ENCODE measurements at regions not wholly inside any gene's neighbourhood (a gene's known extent, or its start where the extent isn't known, plus 50 kb on each side); places are given as distances from the start of the nearest gene placed in this dataset.

GRCh38 chr18:4653418-4653817, 198.3 kb upstream of the DLGAP1 start:
- Histone ChIP-seq H3K27me3 (ENCODE audit: control insufficient read depth in 2 of 2, insufficient read depth in 1 of 2, low read length in 1 of 2) (no peaks in the 10 kb centered on the region), H3K4me1 (ENCODE audit: control insufficient read depth in 2 of 2, insufficient read depth in 2 of 2, low read length in 2 of 2) (no peaks in the 10 kb centered on the region), H3K4me3 (ENCODE audit: low read length in 2 of 2) (no peak overlapping the region), H3K9me3 (ENCODE audit: control insufficient read depth in 2 of 2, insufficient read depth in 1 of 2, low read length in 1 of 2) (no peaks in the 10 kb centered on the region), H3K36me3 (ENCODE audit: control insufficient read depth in 2 of 2, insufficient read depth in 2 of 2, low read length in 1 of 2) (no peaks in the 10 kb centered on the region), H3K27ac (ENCODE audit: low read depth in 1 of 2, low read length in 1 of 2) (no peak overlapping the region)
- DNase-seq (ENCODE audit: low read depth in 6 of 9, low spot score in 9 of 9): no peak
- 92% methylated on average over 2 of the region's 2 CpGs for WGBS

GRCh38 chr18:4641771-4642368, 186.8 kb upstream of the DLGAP1 start:
- H3K9me3 ChIP-seq (ENCODE audit: control insufficient read depth in 2 of 2, insufficient read depth in 1 of 2, low read length in 1 of 2): no peaks in the 10 kb centered on the region
- DNase-seq (ENCODE audit: low read depth in 6 of 9, low spot score in 9 of 9): no peak
- no peaks in the 10 kb centered on the region for H3K36me3 ChIP-seq (ENCODE audit: control insufficient read depth in 2 of 2, insufficient read depth in 2 of 2, low read length in 1 of 2)
- 90% methylated on average over 5 of the region's 5 CpGs for WGBS
- H3K27ac ChIP-seq (ENCODE audit: low read depth in 1 of 2, low read length in 1 of 2): no peak overlapping the region
- no peaks in the 10 kb centered on the region for H3K27me3 ChIP-seq (ENCODE audit: control insufficient read depth in 2 of 2, insufficient read depth in 1 of 2, low read length in 1 of 2)
- H3K4me3 ChIP-seq (ENCODE audit: low read length in 2 of 2): no peak overlapping the region
- no peaks in the 10 kb centered on the region for H3K4me1 ChIP-seq (ENCODE audit: control insufficient read depth in 2 of 2, insufficient read depth in 2 of 2, low read length in 2 of 2)

GRCh38 chr18:4640349-4641012, 185.4 kb upstream of the DLGAP1 start:
- no peaks in the 10 kb centered on the region for H3K4me1 ChIP-seq (ENCODE audit: control insufficient read depth in 2 of 2, insufficient read depth in 2 of 2, low read length in 2 of 2)
- WGBS: 88% methylated on average over 3 of the region's 3 CpGs
- no peaks in the 10 kb centered on the region for H3K9me3 ChIP-seq (ENCODE audit: control insufficient read depth in 2 of 2, insufficient read depth in 1 of 2, low read length in 1 of 2)
- H3K4me3 ChIP-seq (ENCODE audit: low read length in 2 of 2): no peak overlapping the region
- no peak overlapping the region for H3K27ac ChIP-seq (ENCODE audit: low read depth in 1 of 2, low read length in 1 of 2)
- no peak for DNase-seq (ENCODE audit: low read depth in 6 of 9, low spot score in 9 of 9)
- H3K36me3 ChIP-seq (ENCODE audit: control insufficient read depth in 2 of 2, insufficient read depth in 2 of 2, low read length in 1 of 2): no peaks in the 10 kb centered on the region
- no peaks in the 10 kb centered on the region for H3K27me3 ChIP-seq (ENCODE audit: control insufficient read depth in 2 of 2, insufficient read depth in 1 of 2, low read length in 1 of 2)

- H3K36me3 ChIP-seq (ENCODE audit: control insufficient read depth in 2 of 2, insufficient read depth in 2 of 2, low read length in 1 of 2): no peaks in the 10 kb centered on the region
- H3K27me3 ChIP-seq (ENCODE audit: control insufficient read depth in 2 of 2, insufficient read depth in 1 of 2, low read length in 1 of 2): no peaks in the 10 kb centered on the region
- no peaks in the 10 kb centered on the region for H3K9me3 ChIP-seq (ENCODE audit: control insufficient read depth in 2 of 2, insufficient read depth in 1 of 2, low read length in 1 of 2)
- no peak overlapping the region for H3K4me3 ChIP-seq (ENCODE audit: low read length in 2 of 2)
- H3K27ac ChIP-seq (ENCODE audit: low read depth in 1 of 2, low read length in 1 of 2): no peak overlapping the region
- WGBS: 87% methylated on average over 6 of the region's 6 CpGs
- no peaks in the 10 kb centered on the region for H3K4me1 ChIP-seq (ENCODE audit: control insufficient read depth in 2 of 2, insufficient read depth in 2 of 2, low read length in 2 of 2)
- no peak for DNase-seq (ENCODE audit: low read depth in 6 of 9, low spot score in 9 of 9)
Measured at GRCh38 chr18:4639628-4640310, 184.7 kb upstream of the DLGAP1 start.

GRCh38 chr18:4638680-4639079, 183.6 kb upstream of the DLGAP1 start:
- no peaks in the 10 kb centered on the region for H3K9me3 ChIP-seq (ENCODE audit: control insufficient read depth in 2 of 2, insufficient read depth in 1 of 2, low read length in 1 of 2)
- H3K36me3 ChIP-seq (ENCODE audit: control insufficient read depth in 2 of 2, insufficient read depth in 2 of 2, low read length in 1 of 2): no peaks in the 10 kb centered on the region
- H3K27me3 ChIP-seq (ENCODE audit: control insufficient read depth in 2 of 2, insufficient read depth in 1 of 2, low read length in 1 of 2): no peaks in the 10 kb centered on the region
- H3K27ac ChIP-seq (ENCODE audit: low read depth in 1 of 2, low read length in 1 of 2): no peak overlapping the region
- no peaks in the 10 kb centered on the region for H3K4me1 ChIP-seq (ENCODE audit: control insufficient read depth in 2 of 2, insufficient read depth in 2 of 2, low read length in 2 of 2)
- WGBS: 96% methylated on average over 6 of the region's 6 CpGs
- no peak overlapping the region for H3K4me3 ChIP-seq (ENCODE audit: low read length in 2 of 2)
- DNase-seq (ENCODE audit: low read depth in 6 of 9, low spot score in 9 of 9): no peak

- no peaks in the 10 kb centered on the region for H3K27me3 ChIP-seq (ENCODE audit: control insufficient read depth in 2 of 2, insufficient read depth in 1 of 2, low read length in 1 of 2)
- H3K9me3 ChIP-seq (ENCODE audit: control insufficient read depth in 2 of 2, insufficient read depth in 1 of 2, low read length in 1 of 2): no peaks in the 10 kb centered on the region
- DNase-seq (ENCODE audit: low read depth in 6 of 9, low spot score in 9 of 9): no peak
- no peak overlapping the region for H3K27ac ChIP-seq (ENCODE audit: low read depth in 1 of 2, low read length in 1 of 2)
- WGBS: 67% methylated on average over 4 of the region's 4 CpGs
- no peaks in the 10 kb centered on the region for H3K36me3 ChIP-seq (ENCODE audit: control insufficient read depth in 2 of 2, insufficient read depth in 2 of 2, low read length in 1 of 2)
- no peaks in the 10 kb centered on the region for H3K4me1 ChIP-seq (ENCODE audit: control insufficient read depth in 2 of 2, insufficient read depth in 2 of 2, low read length in 2 of 2)
- no peak overlapping the region for H3K4me3 ChIP-seq (ENCODE audit: low read length in 2 of 2)
Measured at GRCh38 chr18:4637876-4638275, 182.8 kb upstream of the DLGAP1 start.

- DNase-seq (ENCODE audit: low read depth in 6 of 9, low spot score in 9 of 9): no peak
- H3K4me3 ChIP-seq (ENCODE audit: low read length in 2 of 2): no peak overlapping the region
- H3K27me3 ChIP-seq (ENCODE audit: control insufficient read depth in 2 of 2, insufficient read depth in 1 of 2, low read length in 1 of 2): no peaks in the 10 kb centered on the region
- H3K27ac ChIP-seq (ENCODE audit: low read depth in 1 of 2, low read length in 1 of 2): no peak overlapping the region
- WGBS: 51% methylated on average over 4 of the region's 4 CpGs
- no peaks in the 10 kb centered on the region for H3K36me3 ChIP-seq (ENCODE audit: control insufficient read depth in 2 of 2, insufficient read depth in 2 of 2, low read length in 1 of 2)
- H3K9me3 ChIP-seq (ENCODE audit: control insufficient read depth in 2 of 2, insufficient read depth in 1 of 2, low read length in 1 of 2): no peaks in the 10 kb centered on the region
- H3K4me1 ChIP-seq (ENCODE audit: control insufficient read depth in 2 of 2, insufficient read depth in 2 of 2, low read length in 2 of 2): no peaks in the 10 kb centered on the region
Measured at GRCh38 chr18:4636967-4637366, 181.9 kb upstream of the DLGAP1 start.

GRCh38 chr18:4631239-4631638, 176.1 kb upstream of the DLGAP1 start:
- H3K9me3 ChIP-seq (ENCODE audit: control insufficient read depth in 2 of 2, insufficient read depth in 1 of 2, low read length in 1 of 2): peaks cover 0 to 3% of the 10 kb centered on the region in 2 donors
- no peaks in the 10 kb centered on the region for H3K27me3 ChIP-seq (ENCODE audit: control insufficient read depth in 2 of 2, insufficient read depth in 1 of 2, low read length in 1 of 2)
- no peak for DNase-seq (ENCODE audit: low read depth in 6 of 9, low spot score in 9 of 9)
- no peaks in the 10 kb centered on the region for H3K36me3 ChIP-seq (ENCODE audit: control insufficient read depth in 2 of 2, insufficient read depth in 2 of 2, low read length in 1 of 2)
- WGBS: 88% methylated on average over 6 of the region's 6 CpGs
- no peak overlapping the region for H3K27ac ChIP-seq (ENCODE audit: low read depth in 1 of 2, low read length in 1 of 2)
- no peak overlapping the region for H3K4me3 ChIP-seq (ENCODE audit: low read length in 2 of 2)
- H3K4me1 ChIP-seq (ENCODE audit: control insufficient read depth in 2 of 2, insufficient read depth in 2 of 2, low read length in 2 of 2): no peaks in the 10 kb centered on the region

- no peak overlapping the region for H3K27ac ChIP-seq (ENCODE audit: low read depth in 1 of 2, low read length in 1 of 2)
- H3K4me3 ChIP-seq (ENCODE audit: low read length in 2 of 2): no peak overlapping the region
- H3K4me1 ChIP-seq (ENCODE audit: control insufficient read depth in 2 of 2, insufficient read depth in 2 of 2, low read length in 2 of 2): no peaks in the 10 kb centered on the region
- 75% methylated on average over 3 of the region's 3 CpGs for WGBS
- H3K9me3 ChIP-seq (ENCODE audit: control insufficient read depth in 2 of 2, insufficient read depth in 1 of 2, low read length in 1 of 2): peaks cover 0 to 2% of the 10 kb centered on the region in 2 donors
- no peak for DNase-seq (ENCODE audit: low read depth in 6 of 9, low spot score in 9 of 9)
- H3K27me3 ChIP-seq (ENCODE audit: control insufficient read depth in 2 of 2, insufficient read depth in 1 of 2, low read length in 1 of 2): no peaks in the 10 kb centered on the region
- no peaks in the 10 kb centered on the region for H3K36me3 ChIP-seq (ENCODE audit: control insufficient read depth in 2 of 2, insufficient read depth in 2 of 2, low read length in 1 of 2)
Measured at GRCh38 chr18:4605212-4605611, 150.1 kb upstream of the DLGAP1 start.
